ENCODE measurements at regions not wholly inside any gene's neighbourhood (a gene's known extent, or its start where the extent isn't known, plus 50 kb on each side); places are given as distances from the start of the nearest gene placed in this dataset.

DNA sequence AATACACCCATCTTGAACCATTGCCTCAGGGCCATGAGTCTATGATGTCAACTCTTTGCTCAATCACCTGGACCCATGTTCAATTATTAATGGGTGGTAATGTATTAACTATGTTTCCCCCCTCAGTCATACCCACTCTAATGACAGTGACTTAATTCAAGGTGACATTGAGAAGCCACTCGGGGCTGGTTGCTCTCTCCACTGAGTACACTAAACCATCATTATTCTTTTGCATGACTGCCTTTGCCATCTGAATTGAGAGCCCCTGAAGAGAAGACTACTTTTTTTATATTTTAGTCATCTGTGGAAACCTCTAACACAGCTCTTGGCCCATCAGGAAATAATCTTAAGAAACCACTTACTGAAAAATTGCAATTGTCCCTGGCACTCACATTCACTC is 139.2 kb upstream of the SOX21 start:
- TF ChIP-seq, protein P1, sequence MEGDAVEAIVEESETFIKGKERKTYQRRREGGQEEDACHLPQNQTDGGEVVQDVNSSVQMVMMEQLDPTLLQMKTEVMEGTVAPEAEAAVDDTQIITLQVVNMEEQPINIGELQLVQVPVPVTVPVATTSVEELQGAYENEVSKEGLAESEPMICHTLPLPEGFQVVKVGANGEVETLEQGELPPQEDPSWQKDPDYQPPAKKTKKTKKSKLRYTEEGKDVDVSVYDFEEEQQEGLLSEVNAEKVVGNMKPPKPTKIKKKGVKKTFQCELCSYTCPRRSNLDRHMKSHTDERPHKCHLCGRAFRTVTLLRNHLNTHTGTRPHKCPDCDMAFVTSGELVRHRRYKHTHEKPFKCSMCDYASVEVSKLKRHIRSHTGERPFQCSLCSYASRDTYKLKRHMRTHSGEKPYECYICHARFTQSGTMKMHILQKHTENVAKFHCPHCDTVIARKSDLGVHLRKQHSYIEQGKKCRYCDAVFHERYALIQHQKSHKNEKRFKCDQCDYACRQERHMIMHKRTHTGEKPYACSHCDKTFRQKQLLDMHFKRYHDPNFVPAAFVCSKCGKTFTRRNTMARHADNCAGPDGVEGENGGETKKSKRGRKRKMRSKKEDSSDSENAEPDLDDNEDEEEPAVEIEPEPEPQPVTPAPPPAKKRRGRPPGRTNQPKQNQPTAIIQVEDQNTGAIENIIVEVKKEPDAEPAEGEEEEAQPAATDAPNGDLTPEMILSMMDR (conservative IDR thresholded peaks at IDR 0.05; ENCODE audit: low read depth in 2 of 2), result no peak
- no peak for TF ChIP-seq EZH2 (IDR thresholded peaks at IDR 0.05; ENCODE audit: low read depth, unreplicated experiment)
- TF ChIP-seq, protein P2, sequence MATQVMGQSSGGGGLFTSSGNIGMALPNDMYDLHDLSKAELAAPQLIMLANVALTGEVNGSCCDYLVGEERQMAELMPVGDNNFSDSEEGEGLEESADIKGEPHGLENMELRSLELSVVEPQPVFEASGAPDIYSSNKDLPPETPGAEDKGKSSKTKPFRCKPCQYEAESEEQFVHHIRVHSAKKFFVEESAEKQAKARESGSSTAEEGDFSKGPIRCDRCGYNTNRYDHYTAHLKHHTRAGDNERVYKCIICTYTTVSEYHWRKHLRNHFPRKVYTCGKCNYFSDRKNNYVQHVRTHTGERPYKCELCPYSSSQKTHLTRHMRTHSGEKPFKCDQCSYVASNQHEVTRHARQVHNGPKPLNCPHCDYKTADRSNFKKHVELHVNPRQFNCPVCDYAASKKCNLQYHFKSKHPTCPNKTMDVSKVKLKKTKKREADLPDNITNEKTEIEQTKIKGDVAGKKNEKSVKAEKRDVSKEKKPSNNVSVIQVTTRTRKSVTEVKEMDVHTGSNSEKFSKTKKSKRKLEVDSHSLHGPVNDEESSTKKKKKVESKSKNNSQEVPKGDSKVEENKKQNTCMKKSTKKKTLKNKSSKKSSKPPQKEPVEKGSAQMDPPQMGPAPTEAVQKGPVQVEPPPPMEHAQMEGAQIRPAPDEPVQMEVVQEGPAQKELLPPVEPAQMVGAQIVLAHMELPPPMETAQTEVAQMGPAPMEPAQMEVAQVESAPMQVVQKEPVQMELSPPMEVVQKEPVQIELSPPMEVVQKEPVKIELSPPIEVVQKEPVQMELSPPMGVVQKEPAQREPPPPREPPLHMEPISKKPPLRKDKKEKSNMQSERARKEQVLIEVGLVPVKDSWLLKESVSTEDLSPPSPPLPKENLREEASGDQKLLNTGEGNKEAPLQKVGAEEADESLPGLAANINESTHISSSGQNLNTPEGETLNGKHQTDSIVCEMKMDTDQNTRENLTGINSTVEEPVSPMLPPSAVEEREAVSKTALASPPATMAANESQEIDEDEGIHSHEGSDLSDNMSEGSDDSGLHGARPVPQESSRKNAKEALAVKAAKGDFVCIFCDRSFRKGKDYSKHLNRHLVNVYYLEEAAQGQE (IDR thresholded peaks at IDR 0.05; ENCODE audit: unreplicated experiment), result no peak
- TF ChIP-seq POLR2AphosphoS5 (IDR thresholded peaks at IDR 0.05; ENCODE audit: low read depth), result no peak
- TF ChIP-seq, protein P3, sequence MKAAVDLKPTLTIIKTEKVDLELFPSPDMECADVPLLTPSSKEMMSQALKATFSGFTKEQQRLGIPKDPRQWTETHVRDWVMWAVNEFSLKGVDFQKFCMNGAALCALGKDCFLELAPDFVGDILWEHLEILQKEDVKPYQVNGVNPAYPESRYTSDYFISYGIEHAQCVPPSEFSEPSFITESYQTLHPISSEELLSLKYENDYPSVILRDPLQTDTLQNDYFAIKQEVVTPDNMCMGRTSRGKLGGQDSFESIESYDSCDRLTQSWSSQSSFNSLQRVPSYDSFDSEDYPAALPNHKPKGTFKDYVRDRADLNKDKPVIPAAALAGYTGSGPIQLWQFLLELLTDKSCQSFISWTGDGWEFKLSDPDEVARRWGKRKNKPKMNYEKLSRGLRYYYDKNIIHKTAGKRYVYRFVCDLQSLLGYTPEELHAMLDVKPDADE (IDR thresholded peaks at IDR 0.05), result no peak
- no peak for TF ChIP-seq JUNB (IDR thresholded peaks at IDR 0.05; ENCODE audit: unreplicated experiment)
- TF ChIP-seq NANOG (IDR thresholded peaks at IDR 0.05; ENCODE audit: borderline replicate concordance), result no peak
- TF ChIP-seq EZH2phosphoT487 (IDR thresholded peaks at IDR 0.05; ENCODE audit: unreplicated experiment), result no peak
- TF ChIP-seq ZNF331 (CRISPR knock-in tag; IDR thresholded peaks at IDR 0.05; ENCODE audit: low read depth), result no peak
- TF ChIP-seq STAT1 (IDR thresholded peaks at IDR 0.05; ENCODE audit: unreplicated experiment), result no peak
- no peak for TF ChIP-seq CREB1 (CRISPR knock-in tag; IDR thresholded peaks at IDR 0.05; ENCODE audit: low read depth)
